Neural progenitor cell (in vitro differentiated cells): ENCODE measurements at regions not wholly inside any gene's neighbourhood (a gene's known extent, or its start where the extent isn't known, plus 50 kb on each side); places are given as distances from the start of the nearest gene placed in this dataset.

Experiments
- CTCF ChIP-seq: fragments of 200-600 bp; sonication (generic); IDR thresholded peaks from 2 replicates; pipeline ENCODE4 v1.5.1; 2017; ENCODE audit warnings: antibody characterized with exemption, mild to moderate bottlenecking
- EZH2 ChIP-seq: fragments of 200-600 bp; sonication (generic); IDR thresholded peaks from 2 replicates; pipeline ENCODE4 v1.6.1; 2017; ENCODE audit warnings: antibody characterized with exemption, mild to moderate bottlenecking, moderate library complexity

- TF ChIP-seq CTCF (no peak), EZH2 (no peak)
These were observed 333.3 kb downstream of the AGTPBP1 start for GRCh38 chr9:85408494-85408893.
